Mesodermal cell (in vitro differentiated cells): ENCODE measurements at regions not wholly inside any gene's neighbourhood (a gene's known extent, or its start where the extent isn't known, plus 50 kb on each side); places are given as distances from the start of the nearest gene placed in this dataset.

Experiments used
- H3K27ac ChIP-seq: 2 replicates; pipeline ENCODE4 v1.7.0; 2013; ENCODE audit warnings: mild to moderate bottlenecking, low read depth, low read length, moderate library complexity; ENCODE audit not compliant: severe bottlenecking
- H3K36me3 ChIP-seq: 2 replicates; pipeline ENCODE4 v1.7.1; 2013; ENCODE audit warnings: mild to moderate bottlenecking, low read length, moderate library complexity; ENCODE audit not compliant: control insufficient read depth, insufficient read depth
- H3K4me1 ChIP-seq: one replicate; pipeline ENCODE4 v1.7.1; 2013; ENCODE audit warnings: mild to moderate bottlenecking, low read length; ENCODE audit not compliant: insufficient read depth, control insufficient read depth, poor library complexity, severe bottlenecking
- H3K4me3 ChIP-seq: 2 replicates; pipeline ENCODE4 v1.7.0; 2013; ENCODE audit warnings: low read length, control low read depth, mild to moderate bottlenecking; ENCODE audit not compliant: insufficient read depth, poor library complexity, severe bottlenecking; ENCODE audit errors: extremely low read depth
- H3K9me3 ChIP-seq: 2 replicates; pipeline ENCODE4 v1.7.1; 2013; ENCODE audit warnings: mild to moderate bottlenecking, low read length, moderate library complexity; ENCODE audit not compliant: control insufficient read depth
- WGBS, 2 experiments: methylation state at CpG; one replicate each; pipeline ENCODE4 v1.1.5; 2013; ENCODE audit warnings: missing lambda C conversion rate in 2 of 2; ENCODE audit not compliant: insufficient coverage in 2 of 2; 5-methylcytosine and 5-hydroxymethylcytosine counted together

- H3K9me3 ChIP-seq = no peaks in the 10 kb centered on the region
- H3K36me3 ChIP-seq = no peaks in the 10 kb centered on the region
- no peak overlapping the region for H3K27ac ChIP-seq
- H3K4me3 ChIP-seq = no peak overlapping the region
- WGBS, 2 experiments = 100% methylated on average over 1 of the region's 3 CpGs; no CpG with 5 or more reads in 1 of the 2 experiments
- peaks cover 17% of the 10 kb centered on the region for H3K4me1 ChIP-seq
Measured at GRCh38 chr1:177789956-177790355, 179.9 kb downstream of the SEC16B start.

GRCh38 chr1:177786176-177786745 is 183.6 kb downstream of the SEC16B start:
- H3K27ac ChIP-seq = peak overlapping the region; percentile 57
- no peaks in the 10 kb centered on the region for H3K36me3 ChIP-seq
- 71 to 76% methylated on average over 3 to 4 of the region's 6 CpGs for WGBS, 2 experiments
- no peaks in the 10 kb centered on the region for H3K9me3 ChIP-seq
- H3K4me3 ChIP-seq = no peak overlapping the region
- peaks cover 17% of the 10 kb centered on the region for H3K4me1 ChIP-seq

- H3K4me1 ChIP-seq = peaks cover 17% of the 10 kb centered on the region
- WGBS, 2 experiments = no CpG with 5 or more reads among the region's 1 CpG
- H3K27ac ChIP-seq = no peak overlapping the region
- H3K36me3 ChIP-seq = no peaks in the 10 kb centered on the region
- H3K9me3 ChIP-seq = no peaks in the 10 kb centered on the region
- no peak overlapping the region for H3K4me3 ChIP-seq
Measured at GRCh38 chr1:177784936-177785335, 184.9 kb downstream of the SEC16B start.

GRCh38 chr1:177784409-177784808 is 185.4 kb downstream of the SEC16B start:
- Histone ChIP-seq H3K36me3 (no peaks in the 10 kb centered on the region), H3K4me1 (peaks cover 17% of the 10 kb centered on the region), H3K9me3 (no peaks in the 10 kb centered on the region), H3K27ac (no peak overlapping the region), H3K4me3 (no peak overlapping the region)
- WGBS, 2 experiments = 100% methylated on average over 1 of the region's 1 CpG; no CpG with 5 or more reads in 1 of the 2 experiments

- no peaks in the 10 kb centered on the region for H3K36me3 ChIP-seq
- 57 to 100% methylated on average over 2 to 4 of the region's 4 CpGs for WGBS, 2 experiments
- H3K9me3 ChIP-seq = no peaks in the 10 kb centered on the region
- no peak overlapping the region for H3K4me3 ChIP-seq
- no peak overlapping the region for H3K27ac ChIP-seq
- H3K4me1 ChIP-seq = peaks cover 17% of the 10 kb centered on the region
Measured at GRCh38 chr1:177783051-177783450, 186.8 kb downstream of the SEC16B start.

GRCh38 chr1:177780096-177780700 is 189.7 kb downstream of the SEC16B start:
- peaks cover 2% of the 10 kb centered on the region for H3K4me1 ChIP-seq
- no peak overlapping the region for H3K27ac ChIP-seq
- no peak overlapping the region for H3K4me3 ChIP-seq
- 29 to 50% methylated on average over 3 to 4 of the region's 5 CpGs for WGBS, 2 experiments
- H3K36me3 ChIP-seq = no peaks in the 10 kb centered on the region
- no peaks in the 10 kb centered on the region for H3K9me3 ChIP-seq

GRCh38 chr1:177779166-177779965 is 190.5 kb downstream of the SEC16B start:
- H3K27ac ChIP-seq = no peak overlapping the region
- no peak overlapping the region for H3K4me3 ChIP-seq
- peaks cover 3% of the 10 kb centered on the region for H3K9me3 ChIP-seq
- WGBS, 2 experiments = 41 to 66% methylated on average over 4 to 6 of the region's 10 CpGs
- no peaks in the 10 kb centered on the region for H3K4me1 ChIP-seq
- H3K36me3 ChIP-seq = no peaks in the 10 kb centered on the region

- H3K4me1 ChIP-seq = no peaks in the 10 kb centered on the region
- H3K4me3 ChIP-seq = no peak overlapping the region
- H3K36me3 ChIP-seq = no peaks in the 10 kb centered on the region
- peaks cover 13% of the 10 kb centered on the region for H3K9me3 ChIP-seq
- H3K27ac ChIP-seq = no peak overlapping the region
- WGBS, 2 experiments = 91 to 97% methylated on average over 3 of the region's 4 CpGs
Measured at GRCh38 chr1:177775924-177776323, 193.9 kb downstream of the SEC16B start.

- WGBS, 2 experiments = 100% methylated on average over 1 of the region's 3 CpGs; no CpG with 5 or more reads in 1 of the 2 experiments
Measured at GRCh38 chr1:177772386-177772960, 197.4 kb downstream of the SEC16B start.

GRCh38 chr1:177771688-177772087 is 198.2 kb downstream of the SEC16B start:
- Histone ChIP-seq H3K27ac (no peak overlapping the region), H3K36me3 (no peaks in the 10 kb centered on the region), H3K4me1 (no peaks in the 10 kb centered on the region), H3K9me3 (peaks cover 13% of the 10 kb centered on the region), H3K4me3 (no peak overlapping the region)
- WGBS, 2 experiments = no CpG with 5 or more reads among the region's 2 CpGs

More at GRCh38 chr1:177772386-177772960, 197.4 kb downstream of the SEC16B start:
- H3K27ac ChIP-seq = no peak overlapping the region
- peaks cover 13% of the 10 kb centered on the region for H3K9me3 ChIP-seq
- no peak overlapping the region for H3K4me3 ChIP-seq
- H3K36me3 ChIP-seq = no peaks in the 10 kb centered on the region
- H3K4me1 ChIP-seq = no peaks in the 10 kb centered on the region
